SK-N-SH treated with all-trans-retinoic acid at 6 μM for 48 hours (cell line): ENCODE measurements at regions not wholly inside any gene's neighbourhood (a gene's known extent, or its start where the extent isn't known, plus 50 kb on each side); places are given as distances from the start of the nearest gene placed in this dataset.

Experiments used
- CSDC2 ChIP-seq: fragments of 250-450 bp; sonication (Bioruptor Pico); IDR thresholded peaks from 2 replicates; pipeline ENCODE4 v1.5.0; 2020; ENCODE audit warnings: mild to moderate bottlenecking, moderate library complexity
- PATZ1 ChIP-seq: fragments of 250-450 bp; sonication (Bioruptor Pico); IDR thresholded peaks from 2 replicates; pipeline ENCODE4 v1.8.0; 2020; ENCODE audit warnings: mild to moderate bottlenecking, moderate library complexity, borderline replicate concordance
- PPARA ChIP-seq: fragments of 250-450 bp; sonication (Bioruptor Pico); IDR thresholded peaks from 2 replicates; pipeline ENCODE4 v1.5.0; 2020; ENCODE audit warnings: mild to moderate bottlenecking, borderline replicate concordance
- TCF4 ChIP-seq: fragments of 250-450 bp; sonication (Bioruptor Pico); IDR thresholded peaks from 2 replicates; pipeline ENCODE4 v1.8.0; 2021; ENCODE audit warnings: mild to moderate bottlenecking, moderate library complexity, borderline replicate concordance
- ZFP3 ChIP-seq: fragments of 250-450 bp; sonication (Bioruptor Pico); IDR thresholded peaks from 2 replicates; pipeline ENCODE4 v1.5.0; 2020; ENCODE audit warnings: mild to moderate bottlenecking, moderate library complexity

GRCh38 chr16:86080131-86080875 lies 181.3 kb downstream of the IRF8 start:
- TF ChIP-seq ZFP3 (CRISPR knock-in tag) (no peak), PATZ1 (CRISPR knock-in tag) (no peak), TCF4 (no peak), CSDC2 (no peak), PPARA (CRISPR knock-in tag) (no peak)
